ENCODE measurements at regions not wholly inside any gene's neighbourhood (a gene's known extent, or its start where the extent isn't known, plus 50 kb on each side); places are given as distances from the start of the nearest gene placed in this dataset.

- TF ChIP-seq POLR2A (IDR thresholded peaks at IDR 0.05; ENCODE audit: low read depth, low read length) (no peak), POLR2AphosphoS5 (IDR thresholded peaks at IDR 0.05; ENCODE audit: low read depth, low read length) (no peak), TAF1 (IDR thresholded peaks at IDR 0.05; ENCODE audit: borderline replicate concordance, low read depth, low read length) (no peak)
Measured at GRCh38 chr3:107882261-107882660, 208.6 kb downstream of the CD47 start.
